HepG2 (cell line): ENCODE measurements at regions not wholly inside any gene's neighbourhood (a gene's known extent, or its start where the extent isn't known, plus 50 kb on each side); places are given as distances from the start of the nearest gene placed in this dataset.

Experiments used
- ATAC-seq: fragments of 200-7000 bp; cut with Tn5 transposase; 3 replicates; pipeline ENCODE4 v1.9.1; 2020; ENCODE audit warnings: mild to moderate bottlenecking, moderate library complexity
- BruUV-seq: library from RNA; stranded (reverse); fragments of 400-500 nt; replicated peaks from 2 replicates; lab custom pipeline; 2021; lab: Mats Ljungman, UMichigan
- CTCF ChIA-PET: fragments of 300-600 bp; formaldehyde crosslinking; extraction: SDS; loops from one replicate; lab custom pipeline; 2021; ENCODE audit warnings: low total read pairs, inconsistent platforms, low intra/inter-chr PET ratio; lab: Yijun Ruan, JAX
- POLR2A ChIA-PET: fragments of 350-600 bp; sonication (Branson Sonifier 250); formaldehyde crosslinking; loops from one replicate; lab custom pipeline; 2020; ENCODE audit warnings: antibody characterized with exemption, inconsistent platforms; lab: Yijun Ruan, JAX
- DNase-seq: peaks from one replicate; pipeline ENCODE4 v3.0.0-alpha.2; 2015; ENCODE audit warnings: low spot score
- FAIRE-seq: peaks from 3 replicates; lab custom pipeline; 2011; peaks lifted over from hg19 to GRCh38; lab: Jason Lieb, UNC
- H2AFZ ChIP-seq: one replicate; pipeline ENCODE4 v1.6.1; 2011; ENCODE audit warnings: low read length, inconsistent platforms
- H3K27ac ChIP-seq: fragments of 300-600 bp; 3 replicates; pipeline ENCODE4 v1.8.0; 2011; ENCODE audit warnings: mixed run types, mild to moderate bottlenecking, mixed read lengths, low read length, inconsistent platforms; ENCODE audit not compliant: insufficient read depth; ENCODE audit errors: extremely low read length
- H3K27me3 ChIP-seq, 2 experiments: fragments of 200-600 bp in 1 of 2; 2 replicates in 1 of 2; 3 replicates in 1 of 2; pipeline versions ENCODE4 v1.6.0 to v1.8.0; 2011; ENCODE audit warnings: low read length in 2 of 2, mild to moderate bottlenecking in 2 of 2, moderate library complexity in 2 of 2, inconsistent platforms in 1 of 2; ENCODE audit not compliant: insufficient read depth in 2 of 2, control insufficient read depth in 1 of 2
- H3K36me3 ChIP-seq, 2 experiments: fragments of 200-600 bp in 1 of 2; replicated peaks in 1 of 2; 2 replicates in 1 of 2; 3 replicates in 1 of 2; pipeline versions ENCODE4 v1.5.1 to v1.8.0; 2011; ENCODE audit warnings: low read length in 2 of 2, inconsistent platforms in 1 of 2; ENCODE audit not compliant: insufficient read depth in 2 of 2, control insufficient read depth in 1 of 2
- H3K4me1 ChIP-seq: 2 replicates; pipeline ENCODE4 v1.5.1; 2012; ENCODE audit warnings: low read length, inconsistent platforms; ENCODE audit not compliant: insufficient read depth
- H3K4me2 ChIP-seq: 2 replicates; pipeline ENCODE4 v1.6.0; 2011; ENCODE audit warnings: low read depth, low read length, inconsistent platforms
- H3K4me3 ChIP-seq, 3 experiments: fragments of 200-600 bp in 1 of 3; sonication (generic), shearing (Covaris generic) in 1 of 3; replicated peaks in 1 of 3; 2 replicates each; pipeline ENCODE4 v1.5.1; 2011 to 2016; ENCODE audit warnings: low read length in 3 of 3, inconsistent platforms in 2 of 3, low read depth in 2 of 3, mild to moderate bottlenecking in 2 of 3, control low read depth in 1 of 3, mixed read lengths in 1 of 3; ENCODE audit not compliant: insufficient read depth in 1 of 3
- H3K79me2 ChIP-seq: one replicate; pipeline ENCODE4 v1.6.1; 2011; ENCODE audit warnings: low read length, inconsistent platforms; ENCODE audit not compliant: insufficient read depth
- H3K9ac ChIP-seq: 2 replicates; pipeline ENCODE4 v1.6.0; 2011; ENCODE audit warnings: mild to moderate bottlenecking, low read depth, low read length, inconsistent platforms; ENCODE audit not compliant: insufficient read depth
- H3K9me3 ChIP-seq: 2 replicates; pipeline ENCODE4 v1.5.1; 2012; ENCODE audit warnings: mild to moderate bottlenecking, low read length
- H4K20me1 ChIP-seq: 2 replicates; pipeline ENCODE4 v1.6.0; 2011; ENCODE audit warnings: inconsistent platforms, mild to moderate bottlenecking, low read length, moderate library complexity; ENCODE audit not compliant: insufficient read depth
- BORCS8-MEF2B ChIP-seq: sonication (generic); formaldehyde crosslinking; IDR thresholded peaks from 2 replicates; pipeline ENCODE4 v1.8.0; 2022; ENCODE audit warnings: mild to moderate bottlenecking, missing genetic modification reagents
- CREB1 ChIP-seq, 2 experiments: fragments of 450-650 bp in 1 of 2; IDR thresholded peaks; 2 replicates each; pipeline ENCODE4 v1.6.1; 2016 to 2017; ENCODE audit warnings: control low read depth in 1 of 2, mild to moderate bottlenecking in 1 of 2, missing compliant biosample characterization in 1 of 2, missing genetic modification characterization in 1 of 2
- CTCF ChIP-seq: sonication (generic); formaldehyde crosslinking; IDR thresholded peaks from 2 replicates; pipeline ENCODE4 v1.5.0; 2020; ENCODE audit warnings: mild to moderate bottlenecking, missing genetic modification reagents, moderate library complexity
- HOXA5 ChIP-seq: sonication (generic); formaldehyde crosslinking; IDR thresholded peaks from 2 replicates; pipeline ENCODE4 v1.4.0; 2020; ENCODE audit warnings: missing genetic modification reagents
- NR2C2 ChIP-seq: sonication (generic); formaldehyde crosslinking; IDR thresholded peaks from 2 replicates; pipeline ENCODE4 v1.4.0; 2020; ENCODE audit warnings: missing genetic modification reagents, mild to moderate bottlenecking, moderate library complexity, borderline replicate concordance
- PITX1 ChIP-seq: sonication (generic); formaldehyde crosslinking; IDR thresholded peaks from 2 replicates; pipeline ENCODE4 v1.5.1; 2020; ENCODE audit warnings: mild to moderate bottlenecking, missing genetic modification reagents
- TCF7 ChIP-seq: sonication (generic); IDR thresholded peaks from 2 replicates; pipeline ENCODE4 v1.6.1; 2016; ENCODE audit warnings: antibody characterized with exemption, low read depth
- ZNF143 ChIP-seq: sonication (generic); formaldehyde crosslinking; IDR thresholded peaks from 2 replicates; pipeline ENCODE4 v1.4.0; 2020; ENCODE audit warnings: missing genetic modification reagents
- ZNF331 ChIP-seq: sonication (generic); formaldehyde crosslinking; IDR thresholded peaks from 2 replicates; pipeline ENCODE4 v1.4.0; 2020; ENCODE audit warnings: missing genetic modification reagents
- ZNF446 ChIP-seq: sonication (generic); formaldehyde crosslinking; IDR thresholded peaks from 2 replicates; pipeline ENCODE4 v1.5.0; 2020; ENCODE audit warnings: mild to moderate bottlenecking, missing genetic modification reagents
- ZNF574 ChIP-seq: sonication (generic); formaldehyde crosslinking; IDR thresholded peaks from 2 replicates; pipeline ENCODE4 v1.4.0; 2020; ENCODE audit warnings: missing genetic modification reagents
- ZNF619 ChIP-seq: sonication (generic); formaldehyde crosslinking; IDR thresholded peaks from 2 replicates; pipeline ENCODE4 v1.4.0; 2020; ENCODE audit warnings: mild to moderate bottlenecking, missing genetic modification reagents
- ZNF740 ChIP-seq: sonication (generic); formaldehyde crosslinking; IDR thresholded peaks from 2 replicates; pipeline ENCODE4 v1.4.0; 2020; ENCODE audit warnings: missing genetic modification reagents
- ZNF746 ChIP-seq: sonication (generic); formaldehyde crosslinking; IDR thresholded peaks from 2 replicates; pipeline ENCODE4 v1.8.0; 2022; ENCODE audit warnings: mild to moderate bottlenecking, missing genetic modification reagents
- ZNF772 ChIP-seq: sonication (generic); formaldehyde crosslinking; IDR thresholded peaks from 2 replicates; pipeline ENCODE4 v1.5.0; 2020; ENCODE audit warnings: mild to moderate bottlenecking, missing genetic modification reagents
- ZNF782 ChIP-seq: sonication (generic); formaldehyde crosslinking; IDR thresholded peaks from 2 replicates; pipeline ENCODE4 v1.4.0; 2020; ENCODE audit warnings: missing genetic modification reagents, mild to moderate bottlenecking, borderline replicate concordance
- WGBS: methylation state at CpG from one replicate; pipeline ENCODE4 v1.1.6; 2017; ENCODE audit warnings: low lambda C conversion rate; 5-methylcytosine and 5-hydroxymethylcytosine counted together
- in situ Hi-C: cut with HindIII; loops from 2 replicates; pipeline ENCODE4 v1.10.0; 2017; ENCODE audit warnings: low pct_unique_long_range_greater_than_20kb; ENCODE audit not compliant: extremely low pct_ligation_motif_present
- intact Hi-C: fragments of 100-400 bp; cut with micrococcal nuclease; formaldehyde crosslinking; loops from one replicate; pipeline ENCODE4 v1.10.0; 2022; ENCODE audit not compliant: unreplicated experiment

GRCh38 chr2:37471104-37471503 lies 126.7 kb downstream of the QPCT start:
- H3K79me2 ChIP-seq = no peaks in the 10 kb centered on the region
- in situ Hi-C loops (no loop called here), intact Hi-C loops (no loop called here)
- H3K36me3 ChIP-seq = no peaks in the 10 kb centered on the region
- H3K4me3 ChIP-seq = no peak overlapping the region
- H4K20me1 ChIP-seq = no peaks in the 10 kb centered on the region
- no peak for DNase-seq
- H3K27me3 ChIP-seq = 0 out of 5 replicates have a peak, but pooled peaks cover 0 to 2% of the 10 kb centered on the region in 2 experiments
- H2AFZ ChIP-seq = no peak overlapping the region
- H3K9me3 ChIP-seq = no peaks in the 10 kb centered on the region
- no peak overlapping the region for H3K9ac ChIP-seq
- no TSS peak for BruUV-seq
- WGBS = 61% methylated on average over 1 of the region's 1 CpG
- H3K4me1 ChIP-seq = no peaks in the 10 kb centered on the region
- H3K4me2 ChIP-seq = no peak overlapping the region
- FAIRE-seq = no peak
- no peak overlapping the region for H3K27ac ChIP-seq
- POLR2A ChIA-PET = no interaction called here
- CTCF ChIA-PET = no interaction called here
- TF ChIP-seq TCF7 (no peak), CREB1 (IDR thresholded peaks at IDR 0.05) (no peak), CREB1 (CRISPR knock-in tag; IDR thresholded peaks at IDR 0.05) (no peak), ZNF740 (no peak), CTCF (CRISPR knock-in tag) (no peak), ZNF746 (CRISPR knock-in tag) (no peak), ZNF143 (no peak), ZNF574 (no peak), ZNF782 (CRISPR knock-in tag) (no peak), ZNF619 (CRISPR knock-in tag) (no peak), BORCS8-MEF2B (CRISPR knock-in tag) (no peak), ZNF772 (CRISPR knock-in tag) (no peak), PITX1 (no peak), ZNF331 (CRISPR knock-in tag) (no peak), HOXA5 (no peak), NR2C2 (CRISPR knock-in tag) (no peak), ZNF446 (CRISPR knock-in tag) (no peak)
- no peak for ATAC-seq
